ENCODE measurements at regions not wholly inside any gene's neighbourhood (a gene's known extent, or its start where the extent isn't known, plus 50 kb on each side); places are given as distances from the start of the nearest gene placed in this dataset.

GRCh38 chr2:136310005-136310495 lies 192.1 kb upstream of the CXCR4 start:
- no peaks in the 10 kb centered on the region for H3F3A ChIP-seq (ENCODE audit: insufficient read depth, low read length, poor library complexity, severe bottlenecking)
- no peak overlapping the region for H3K4me3 ChIP-seq (ENCODE audit: low read length)
- no peaks in the 10 kb centered on the region for H3K79me2 ChIP-seq (replicated peaks; ENCODE audit: insufficient read depth, low read length)
- H4K20me1 ChIP-seq (ENCODE audit: insufficient read depth): no peaks in the 10 kb centered on the region
- TF ChIP-seq MXI1 (conservative IDR thresholded peaks at IDR 0.05; ENCODE audit: poor library complexity, severe bottlenecking) (no peak), EZH2 (IDR thresholded peaks at IDR 0.05; ENCODE audit: borderline replicate concordance, insufficient read depth, low read length, poor library complexity, severe bottlenecking) (no peak), TAF1 (IDR thresholded peaks at IDR 0.05; ENCODE audit: low read depth) (no peak), EP300 (conservative IDR thresholded peaks at IDR 0.05; ENCODE audit: poor library complexity, severe bottlenecking) (no peak), POLR2AphosphoS5 (IDR thresholded peaks at IDR 0.05) (no peak)
- no peaks in the 10 kb centered on the region for H3K9me3 ChIP-seq (ENCODE audit: low read length)
- H2AFZ ChIP-seq (ENCODE audit: low read depth, low read length): no peak overlapping the region
- H3K27me3 ChIP-seq (ENCODE audit: insufficient read depth, low read depth, low read length): no peaks in the 10 kb centered on the region
- no peak overlapping the region for H3K9ac ChIP-seq (ENCODE audit: low read length)
- H3K9me2 ChIP-seq (ENCODE audit: insufficient read depth, low read length): no peaks in the 10 kb centered on the region
- no peak overlapping the region for H3K27ac ChIP-seq (ENCODE audit: low read length)
- no peaks in the 10 kb centered on the region for H3K36me3 ChIP-seq (ENCODE audit: insufficient read depth, low read length)
- H3K4me2 ChIP-seq (ENCODE audit: low read length): no peak overlapping the region

GRCh38 chr2:136308611-136309010 lies 190.7 kb upstream of the CXCR4 start:
- Histone ChIP-seq H3K27ac (ENCODE audit: low read length) (no peak overlapping the region), H3K4me3 (ENCODE audit: low read length) (no peak overlapping the region), H3K27me3 (ENCODE audit: insufficient read depth, low read depth, low read length) (no peaks in the 10 kb centered on the region), H2AFZ (ENCODE audit: low read depth, low read length) (no peak overlapping the region), H3K9me3 (ENCODE audit: low read length) (no peaks in the 10 kb centered on the region), H3K9ac (ENCODE audit: low read length) (no peak overlapping the region), H3F3A (ENCODE audit: insufficient read depth, low read length, poor library complexity, severe bottlenecking) (no peaks in the 10 kb centered on the region), H3K9me2 (ENCODE audit: insufficient read depth, low read length) (no peaks in the 10 kb centered on the region), H4K20me1 (ENCODE audit: insufficient read depth) (no peaks in the 10 kb centered on the region), H3K36me3 (ENCODE audit: insufficient read depth, low read length) (no peaks in the 10 kb centered on the region), H3K4me2 (ENCODE audit: low read length) (no peak overlapping the region), H3K79me2 (replicated peaks; ENCODE audit: insufficient read depth, low read length) (no peaks in the 10 kb centered on the region)
- TF ChIP-seq, protein P1, sequence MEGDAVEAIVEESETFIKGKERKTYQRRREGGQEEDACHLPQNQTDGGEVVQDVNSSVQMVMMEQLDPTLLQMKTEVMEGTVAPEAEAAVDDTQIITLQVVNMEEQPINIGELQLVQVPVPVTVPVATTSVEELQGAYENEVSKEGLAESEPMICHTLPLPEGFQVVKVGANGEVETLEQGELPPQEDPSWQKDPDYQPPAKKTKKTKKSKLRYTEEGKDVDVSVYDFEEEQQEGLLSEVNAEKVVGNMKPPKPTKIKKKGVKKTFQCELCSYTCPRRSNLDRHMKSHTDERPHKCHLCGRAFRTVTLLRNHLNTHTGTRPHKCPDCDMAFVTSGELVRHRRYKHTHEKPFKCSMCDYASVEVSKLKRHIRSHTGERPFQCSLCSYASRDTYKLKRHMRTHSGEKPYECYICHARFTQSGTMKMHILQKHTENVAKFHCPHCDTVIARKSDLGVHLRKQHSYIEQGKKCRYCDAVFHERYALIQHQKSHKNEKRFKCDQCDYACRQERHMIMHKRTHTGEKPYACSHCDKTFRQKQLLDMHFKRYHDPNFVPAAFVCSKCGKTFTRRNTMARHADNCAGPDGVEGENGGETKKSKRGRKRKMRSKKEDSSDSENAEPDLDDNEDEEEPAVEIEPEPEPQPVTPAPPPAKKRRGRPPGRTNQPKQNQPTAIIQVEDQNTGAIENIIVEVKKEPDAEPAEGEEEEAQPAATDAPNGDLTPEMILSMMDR (IDR thresholded peaks at IDR 0.05; ENCODE audit: poor library complexity, severe bottlenecking): no peak

- Histone ChIP-seq H3K27ac (ENCODE audit: low read length) (no peak overlapping the region), H3K9me3 (ENCODE audit: low read length) (no peaks in the 10 kb centered on the region), H3K27me3 (ENCODE audit: insufficient read depth, low read depth, low read length) (no peaks in the 10 kb centered on the region), H3K4me3 (ENCODE audit: low read length) (no peak overlapping the region), H2AFZ (ENCODE audit: low read depth, low read length) (no peak overlapping the region), H3F3A (ENCODE audit: insufficient read depth, low read length, poor library complexity, severe bottlenecking) (no peaks in the 10 kb centered on the region), H3K9me2 (ENCODE audit: insufficient read depth, low read length) (no peaks in the 10 kb centered on the region), H3K79me2 (replicated peaks; ENCODE audit: insufficient read depth, low read length) (no peaks in the 10 kb centered on the region), H3K36me3 (ENCODE audit: insufficient read depth, low read length) (no peaks in the 10 kb centered on the region), H3K9ac (ENCODE audit: low read length) (no peak overlapping the region), H3K4me2 (ENCODE audit: low read length) (no peak overlapping the region), H4K20me1 (ENCODE audit: insufficient read depth) (no peaks in the 10 kb centered on the region)
- TF ChIP-seq EZH2 (IDR thresholded peaks at IDR 0.05; ENCODE audit: borderline replicate concordance, insufficient read depth, low read length, poor library complexity, severe bottlenecking): no peak
- no peak for TF ChIP-seq EP300 (conservative IDR thresholded peaks at IDR 0.05; ENCODE audit: poor library complexity, severe bottlenecking)
- no peak for TF ChIP-seq REST (IDR thresholded peaks at IDR 0.05; ENCODE audit: borderline replicate concordance)
- TF ChIP-seq POLR2AphosphoS5 (IDR thresholded peaks at IDR 0.05): no peak
- no peak for TF ChIP-seq MXI1 (conservative IDR thresholded peaks at IDR 0.05; ENCODE audit: poor library complexity, severe bottlenecking)
- TF ChIP-seq, protein P1 (IDR thresholded peaks at IDR 0.05; ENCODE audit: poor library complexity, severe bottlenecking): no peak
- TF ChIP-seq RAD21 (conservative IDR thresholded peaks at IDR 0.05): no peak
- no peak for TF ChIP-seq SMC3 (conservative IDR thresholded peaks at IDR 0.05; ENCODE audit: poor library complexity)
- no peak for TF ChIP-seq TAF1 (IDR thresholded peaks at IDR 0.05; ENCODE audit: low read depth)
These were observed 188.9 kb upstream of the CXCR4 start for GRCh38 chr2:136306836-136307235.

All from neural cell (in vitro differentiated cells).